AG04449 (cell line): ENCODE measurements at regions not wholly inside any gene's neighbourhood (a gene's known extent, or its start where the extent isn't known, plus 50 kb on each side); places are given as distances from the start of the nearest gene placed in this dataset.

ENCODE experiments used
- CTCF ChIA-PET: fragments of 350-600 bp; formaldehyde crosslinking; extraction: SDS; loops from one replicate; lab custom pipeline; 2021; ENCODE audit warnings: antibody characterized with exemption; lab: Yijun Ruan, JAX
- POLR2A ChIA-PET: fragments of 400-600, 350-600 bp; formaldehyde crosslinking; extraction: SDS; loops from one replicate; lab custom pipeline; 2020; ENCODE audit warnings: antibody characterized with exemption, inconsistent platforms; lab: Yijun Ruan, JAX
- DNase-seq: peaks from one replicate; pipeline ENCODE4 v3.0.0-alpha.2; 2010; ENCODE audit warnings: low read depth, low spot score
- H3K4me3 ChIP-seq: 2 replicates; pipeline ENCODE4 v1.5.1; 2011; ENCODE audit warnings: low read depth, mild to moderate bottlenecking, control low read depth, low read length
- CTCF ChIP-seq: IDR thresholded peaks from one replicate; pipeline ENCODE4 v1.5.1; 2011; ENCODE audit warnings: mild to moderate bottlenecking, moderate library complexity, low read length, control low read depth, inconsistent platforms; ENCODE audit not compliant: insufficient read depth; ENCODE audit errors: missing control alignments

- no peak for DNase-seq
- TF ChIP-seq CTCF = no peak
- no peak overlapping the region for H3K4me3 ChIP-seq
- ChIA-PET CTCF (no interaction called here), POLR2A (no interaction called here)
Observed at GRCh38 chr11:28877340-28877739, 769.2 kb downstream of the METTL15 start.

DNA sequence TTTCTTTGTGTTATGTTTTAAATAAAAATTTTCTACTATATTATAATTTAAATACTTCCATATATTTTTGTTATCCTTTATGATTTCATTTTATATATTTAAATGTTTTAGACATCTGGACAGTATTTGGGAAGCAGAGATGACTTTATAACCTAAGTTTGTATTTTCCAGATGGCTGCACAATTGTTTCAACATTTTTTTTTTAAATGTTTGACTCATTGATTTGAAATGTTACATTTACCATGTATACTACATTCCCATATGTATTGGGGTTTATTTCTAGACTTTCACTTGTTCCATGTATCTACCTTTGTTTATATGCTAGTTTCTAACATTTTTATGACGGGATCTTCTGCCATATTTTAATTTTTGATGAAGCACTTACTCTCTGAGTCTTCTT is 766.5 kb downstream of the METTL15 start:
- TF ChIP-seq CTCF = no peak
- ChIA-PET POLR2A (no interaction called here), CTCF (no interaction called here)
- no peak for DNase-seq
- no peak overlapping the region for H3K4me3 ChIP-seq

DNA sequence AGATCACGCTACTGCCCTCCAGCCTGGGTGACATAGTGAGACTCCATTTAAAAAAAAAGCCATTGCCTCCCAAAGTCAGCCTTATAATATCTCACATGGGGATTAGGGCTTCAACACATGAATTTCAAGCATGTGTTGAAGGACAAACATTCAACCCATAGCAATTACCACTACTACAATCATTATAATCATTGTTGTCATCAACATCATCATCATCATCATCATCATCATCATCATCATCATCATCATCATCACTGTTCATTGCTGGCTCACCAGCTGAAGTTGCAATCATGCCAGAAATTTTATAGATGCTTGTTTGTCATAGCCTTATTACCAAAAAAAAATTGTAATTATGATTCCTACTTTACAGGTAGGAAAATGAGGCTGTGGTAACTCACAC is 762.9 kb downstream of the METTL15 start:
- POLR2A ChIA-PET = no interaction called here
- no peak overlapping the region for H3K4me3 ChIP-seq
- no peak for DNase-seq
- TF ChIP-seq CTCF = no peak
- CTCF ChIA-PET = no interaction called here

DNA sequence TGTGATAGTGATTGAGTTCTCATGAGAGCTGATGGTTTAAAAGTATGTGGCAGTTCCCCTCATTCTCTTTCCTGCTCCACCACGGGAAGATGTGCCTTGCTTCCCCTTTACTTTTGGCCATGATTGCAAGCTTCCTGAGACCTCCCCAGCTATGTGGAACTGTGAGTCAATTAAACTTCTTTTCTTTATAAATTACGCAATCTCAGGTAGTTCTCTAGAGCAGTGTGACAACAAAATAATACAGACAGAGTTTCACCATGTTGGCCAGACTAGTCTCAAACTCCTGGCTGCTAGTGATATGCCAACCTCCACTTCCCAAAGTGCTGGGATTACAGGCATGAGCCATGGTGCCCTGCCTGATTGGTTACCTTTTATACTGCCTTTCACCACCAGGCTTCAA is 755.2 kb downstream of the METTL15 start:
- ChIA-PET CTCF (no interaction called here), POLR2A (no interaction called here)
- no peak for TF ChIP-seq CTCF
- DNase-seq = no peak
- no peak overlapping the region for H3K4me3 ChIP-seq

DNA sequence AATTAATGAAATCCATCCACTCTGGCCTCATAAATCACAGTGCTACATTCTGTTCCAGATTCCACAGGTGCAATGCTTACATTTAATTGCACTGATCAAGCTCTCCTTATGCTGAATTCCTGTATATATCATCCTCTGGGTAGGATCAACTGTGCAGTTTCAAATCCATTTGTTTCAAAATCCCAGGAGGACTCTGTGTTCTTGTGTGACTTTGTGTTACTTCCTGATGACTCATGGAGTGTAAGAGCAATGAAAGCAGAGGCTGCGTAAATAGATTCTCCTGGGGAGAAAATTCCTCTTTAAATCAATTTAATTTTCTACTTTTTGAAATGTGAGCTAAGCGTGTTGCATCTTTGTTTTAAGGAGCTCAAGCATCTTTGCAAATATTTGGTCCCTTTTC is 752.7 kb downstream of the METTL15 start:
- POLR2A ChIA-PET = interaction anchor here (0.6 kb wide), 1 partner anchor 75 kb away, joined by 3 read pairs; no protein-coding TSS in a partner anchor
- no peak overlapping the region for H3K4me3 ChIP-seq
- CTCF ChIA-PET = interaction anchor here (1.0 to 1.7 kb wide), 2 partner anchors 298 to 469 kb away, joined by 3 to 6 read pairs; no protein-coding TSS in a partner anchor
- peak; percentile 28 for DNase-seq
- no peak for TF ChIP-seq CTCF

DNA sequence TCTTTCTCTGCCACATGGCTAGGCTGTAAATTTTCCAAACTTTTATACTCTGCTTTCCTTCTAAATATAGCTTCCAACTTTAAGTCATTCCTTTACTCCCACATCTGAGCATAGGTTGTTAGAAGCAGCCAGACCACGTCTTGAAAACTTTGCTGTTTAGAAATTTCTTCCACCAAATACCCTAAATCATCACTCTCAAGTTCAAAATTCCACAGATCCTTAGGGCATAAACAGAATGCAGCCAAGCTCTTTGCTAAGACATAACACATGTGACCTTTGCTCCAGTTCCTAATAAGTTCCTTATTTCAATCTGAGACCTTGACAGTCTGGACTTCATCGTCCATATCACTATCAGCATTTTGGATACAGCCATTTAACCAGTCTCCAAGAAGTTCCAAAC is 749.9 kb downstream of the METTL15 start:
- no peak for TF ChIP-seq CTCF
- ChIA-PET POLR2A (no interaction called here), CTCF (no interaction called here)
- H3K4me3 ChIP-seq = no peak overlapping the region
- no peak for DNase-seq

- ChIA-PET CTCF (no interaction called here), POLR2A (no interaction called here)
- DNase-seq = no peak
- H3K4me3 ChIP-seq = no peak overlapping the region
- TF ChIP-seq CTCF = no peak
Observed at GRCh38 chr11:28849053-28849452, 740.9 kb downstream of the METTL15 start.
